Vagina (tissue), 2 donors: ENCODE measurements at regions not wholly inside any gene's neighbourhood (a gene's known extent, or its start where the extent isn't known, plus 50 kb on each side); places are given as distances from the start of the nearest gene placed in this dataset.

Experiments
- POLR2A ChIP-seq, 2 donors: fragments of 450-650 bp; IDR thresholded peaks; one replicate each; pipeline ENCODE4 v1.6.1; 2017; ENCODE audit warnings: antibody characterized with exemption in 2 of 2, mild to moderate bottlenecking in 2 of 2, moderate library complexity in 2 of 2
- POLR2AphosphoS5 ChIP-seq, 2 donors: sonication (generic); formaldehyde crosslinking; IDR thresholded peaks; one replicate each; pipeline ENCODE4 v1.9.0; 2017; ENCODE audit warnings: antibody characterized with exemption in 2 of 2, mild to moderate bottlenecking in 2 of 2, low read depth in 1 of 2; ENCODE audit not compliant: insufficient read depth in 1 of 2
- TF ChIP-seq, protein P1 (sequence below), 3 experiments: fragments of 450-650 bp in 2 of 3; fragments of 200-600 bp in 1 of 3; sonication (generic) in 1 of 3; IDR thresholded peaks; one replicate each; pipeline ENCODE4 v1.5.1; 2017 to 2019; ENCODE audit warnings: antibody characterized with exemption in 3 of 3, mild to moderate bottlenecking in 2 of 3, moderate library complexity in 2 of 3

GRCh38 chr5:160925281-160925680 lies 73.3 kb upstream of the ATP10B start:
- TF ChIP-seq, protein P1, sequence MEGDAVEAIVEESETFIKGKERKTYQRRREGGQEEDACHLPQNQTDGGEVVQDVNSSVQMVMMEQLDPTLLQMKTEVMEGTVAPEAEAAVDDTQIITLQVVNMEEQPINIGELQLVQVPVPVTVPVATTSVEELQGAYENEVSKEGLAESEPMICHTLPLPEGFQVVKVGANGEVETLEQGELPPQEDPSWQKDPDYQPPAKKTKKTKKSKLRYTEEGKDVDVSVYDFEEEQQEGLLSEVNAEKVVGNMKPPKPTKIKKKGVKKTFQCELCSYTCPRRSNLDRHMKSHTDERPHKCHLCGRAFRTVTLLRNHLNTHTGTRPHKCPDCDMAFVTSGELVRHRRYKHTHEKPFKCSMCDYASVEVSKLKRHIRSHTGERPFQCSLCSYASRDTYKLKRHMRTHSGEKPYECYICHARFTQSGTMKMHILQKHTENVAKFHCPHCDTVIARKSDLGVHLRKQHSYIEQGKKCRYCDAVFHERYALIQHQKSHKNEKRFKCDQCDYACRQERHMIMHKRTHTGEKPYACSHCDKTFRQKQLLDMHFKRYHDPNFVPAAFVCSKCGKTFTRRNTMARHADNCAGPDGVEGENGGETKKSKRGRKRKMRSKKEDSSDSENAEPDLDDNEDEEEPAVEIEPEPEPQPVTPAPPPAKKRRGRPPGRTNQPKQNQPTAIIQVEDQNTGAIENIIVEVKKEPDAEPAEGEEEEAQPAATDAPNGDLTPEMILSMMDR (IDR thresholded peaks at IDR 0.05): no peak
- TF ChIP-seq POLR2A (IDR thresholded peaks at IDR 0.05): no peak
- TF ChIP-seq POLR2AphosphoS5 (IDR thresholded peaks at IDR 0.05; ENCODE audit: insufficient read depth in 1 of 2, low read depth in 1 of 2): no peak
